ENCODE measurements at regions not wholly inside any gene's neighbourhood (a gene's known extent, or its start where the extent isn't known, plus 50 kb on each side); places are given as distances from the start of the nearest gene placed in this dataset.

DNA sequence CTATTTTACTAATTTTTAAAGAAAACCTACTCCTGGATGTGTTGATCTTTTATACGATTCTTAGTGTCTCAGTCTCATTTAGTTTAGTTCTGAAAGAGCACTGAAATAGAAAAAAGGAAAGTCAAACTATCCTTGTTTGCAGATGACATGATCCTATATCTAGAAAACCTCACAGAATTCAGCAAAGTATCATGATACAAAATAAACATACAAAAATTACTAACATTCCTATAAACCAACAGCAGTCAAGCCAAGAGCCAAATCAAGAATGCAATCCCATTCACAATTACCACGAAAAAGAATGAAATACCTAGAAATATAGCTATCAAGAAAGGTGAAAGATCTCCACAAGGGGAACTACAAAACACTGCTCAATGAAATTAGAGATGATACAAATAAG is 225.8 kb upstream of the CDH18 start:
- no peak for ATAC-seq
- no peak for TF ChIP-seq ZFP30 (CRISPR knock-in tag; IDR thresholded peaks at IDR 0.05)
- TF ChIP-seq ISL1 (CRISPR knock-in tag; IDR thresholded peaks at IDR 0.05) = no peak
- TF ChIP-seq ARNTL (CRISPR knock-in tag; IDR thresholded peaks at IDR 0.05; ENCODE audit: borderline replicate concordance, low read depth) = no peak
- TF ChIP-seq ZC3H10 (CRISPR knock-in tag; IDR thresholded peaks at IDR 0.05) = no peak
- no peak for TF ChIP-seq GLIS3 (CRISPR knock-in tag; IDR thresholded peaks at IDR 0.05)
- TF ChIP-seq PPARA (CRISPR knock-in tag; IDR thresholded peaks at IDR 0.05; ENCODE audit: borderline replicate concordance) = no peak
- TF ChIP-seq, protein P1, sequence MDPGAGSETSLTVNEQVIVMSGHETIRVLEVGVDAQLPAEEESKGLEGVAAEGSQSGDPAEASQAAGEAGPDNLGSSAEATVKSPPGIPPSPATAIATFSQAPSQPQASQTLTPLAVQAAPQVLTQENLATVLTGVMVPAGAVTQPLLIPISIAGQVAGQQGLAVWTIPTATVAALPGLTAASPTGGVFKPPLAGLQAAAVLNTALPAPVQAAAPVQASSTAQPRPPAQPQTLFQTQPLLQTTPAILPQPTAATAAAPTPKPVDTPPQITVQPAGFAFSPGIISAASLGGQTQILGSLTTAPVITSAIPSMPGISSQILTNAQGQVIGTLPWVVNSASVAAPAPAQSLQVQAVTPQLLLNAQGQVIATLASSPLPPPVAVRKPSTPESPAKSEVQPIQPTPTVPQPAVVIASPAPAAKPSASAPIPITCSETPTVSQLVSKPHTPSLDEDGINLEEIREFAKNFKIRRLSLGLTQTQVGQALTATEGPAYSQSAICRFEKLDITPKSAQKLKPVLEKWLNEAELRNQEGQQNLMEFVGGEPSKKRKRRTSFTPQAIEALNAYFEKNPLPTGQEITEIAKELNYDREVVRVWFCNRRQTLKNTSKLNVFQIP (CRISPR knock-in tag; IDR thresholded peaks at IDR 0.05; ENCODE audit: borderline replicate concordance, low read depth) = no peak
- TF ChIP-seq RARB (CRISPR knock-in tag; IDR thresholded peaks at IDR 0.05) = no peak
- TF ChIP-seq TCF4 (CRISPR knock-in tag; IDR thresholded peaks at IDR 0.05; ENCODE audit: borderline replicate concordance) = no peak
- no peak for TF ChIP-seq CSDC2 (CRISPR knock-in tag; IDR thresholded peaks at IDR 0.05)
- TF ChIP-seq, protein P2, sequence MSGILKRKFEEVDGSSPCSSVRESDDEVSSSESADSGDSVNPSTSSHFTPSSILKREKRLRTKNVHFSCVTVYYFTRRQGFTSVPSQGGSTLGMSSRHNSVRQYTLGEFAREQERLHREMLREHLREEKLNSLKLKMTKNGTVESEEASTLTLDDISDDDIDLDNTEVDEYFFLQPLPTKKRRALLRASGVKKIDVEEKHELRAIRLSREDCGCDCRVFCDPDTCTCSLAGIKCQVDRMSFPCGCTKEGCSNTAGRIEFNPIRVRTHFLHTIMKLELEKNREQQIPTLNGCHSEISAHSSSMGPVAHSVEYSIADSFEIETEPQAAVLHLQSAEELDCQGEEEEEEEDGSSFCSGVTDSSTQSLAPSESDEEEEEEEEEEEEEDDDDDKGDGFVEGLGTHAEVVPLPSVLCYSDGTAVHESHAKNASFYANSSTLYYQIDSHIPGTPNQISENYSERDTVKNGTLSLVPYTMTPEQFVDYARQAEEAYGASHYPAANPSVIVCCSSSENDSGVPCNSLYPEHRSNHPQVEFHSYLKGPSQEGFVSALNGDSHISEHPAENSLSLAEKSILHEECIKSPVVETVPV (CRISPR knock-in tag; IDR thresholded peaks at IDR 0.05) = no peak
- TF ChIP-seq ZFP3 (CRISPR knock-in tag; IDR thresholded peaks at IDR 0.05) = no peak
- no peak for TF ChIP-seq OSR1 (CRISPR knock-in tag; IDR thresholded peaks at IDR 0.05)
- TF ChIP-seq SNAI2 (CRISPR knock-in tag; IDR thresholded peaks at IDR 0.05) = no peak
- TF ChIP-seq, protein P3, sequence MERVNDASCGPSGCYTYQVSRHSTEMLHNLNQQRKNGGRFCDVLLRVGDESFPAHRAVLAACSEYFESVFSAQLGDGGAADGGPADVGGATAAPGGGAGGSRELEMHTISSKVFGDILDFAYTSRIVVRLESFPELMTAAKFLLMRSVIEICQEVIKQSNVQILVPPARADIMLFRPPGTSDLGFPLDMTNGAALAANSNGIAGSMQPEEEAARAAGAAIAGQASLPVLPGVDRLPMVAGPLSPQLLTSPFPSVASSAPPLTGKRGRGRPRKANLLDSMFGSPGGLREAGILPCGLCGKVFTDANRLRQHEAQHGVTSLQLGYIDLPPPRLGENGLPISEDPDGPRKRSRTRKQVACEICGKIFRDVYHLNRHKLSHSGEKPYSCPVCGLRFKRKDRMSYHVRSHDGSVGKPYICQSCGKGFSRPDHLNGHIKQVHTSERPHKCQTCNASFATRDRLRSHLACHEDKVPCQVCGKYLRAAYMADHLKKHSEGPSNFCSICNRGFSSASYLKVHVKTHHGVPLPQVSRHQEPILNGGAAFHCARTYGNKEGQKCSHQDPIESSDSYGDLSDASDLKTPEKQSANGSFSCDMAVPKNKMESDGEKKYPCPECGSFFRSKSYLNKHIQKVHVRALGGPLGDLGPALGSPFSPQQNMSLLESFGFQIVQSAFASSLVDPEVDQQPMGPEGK (CRISPR knock-in tag; IDR thresholded peaks at IDR 0.05; ENCODE audit: borderline replicate concordance) = no peak

DNA sequence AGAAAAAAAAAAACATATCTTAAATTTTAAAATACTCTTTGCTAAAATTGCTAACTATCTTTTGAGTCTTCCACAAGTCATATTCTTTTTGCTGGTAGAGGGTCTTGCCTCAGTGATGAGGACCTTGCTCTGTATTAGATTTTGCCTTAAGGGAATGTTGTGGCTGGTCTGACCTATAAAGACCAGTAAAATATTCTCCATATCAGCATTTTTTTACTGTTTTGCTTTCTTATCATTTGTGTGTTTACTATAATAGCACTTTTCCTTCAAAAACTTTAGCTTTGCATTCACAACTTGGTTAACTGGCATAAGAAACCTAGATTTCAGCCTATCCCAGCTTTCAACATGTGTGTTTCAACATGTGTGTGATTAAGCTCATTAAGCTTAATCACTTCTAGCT is 224.7 kb upstream of the CDH18 start:
- TF ChIP-seq, protein P4, sequence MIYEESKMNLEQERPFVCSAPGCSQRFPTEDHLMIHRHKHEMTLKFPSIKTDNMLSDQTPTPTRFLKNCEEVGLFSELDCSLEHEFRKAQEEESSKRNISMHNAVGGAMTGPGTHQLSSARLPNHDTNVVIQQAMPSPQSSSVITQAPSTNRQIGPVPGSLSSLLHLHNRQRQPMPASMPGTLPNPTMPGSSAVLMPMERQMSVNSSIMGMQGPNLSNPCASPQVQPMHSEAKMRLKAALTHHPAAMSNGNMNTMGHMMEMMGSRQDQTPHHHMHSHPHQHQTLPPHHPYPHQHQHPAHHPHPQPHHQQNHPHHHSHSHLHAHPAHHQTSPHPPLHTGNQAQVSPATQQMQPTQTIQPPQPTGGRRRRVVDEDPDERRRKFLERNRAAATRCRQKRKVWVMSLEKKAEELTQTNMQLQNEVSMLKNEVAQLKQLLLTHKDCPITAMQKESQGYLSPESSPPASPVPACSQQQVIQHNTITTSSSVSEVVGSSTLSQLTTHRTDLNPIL (CRISPR knock-in tag; IDR thresholded peaks at IDR 0.05; ENCODE audit: low read depth) = no peak
- no peak for TF ChIP-seq RARB (CRISPR knock-in tag; IDR thresholded peaks at IDR 0.05)
- TF ChIP-seq SNAI2 (CRISPR knock-in tag; IDR thresholded peaks at IDR 0.05) = no peak
- no peak for TF ChIP-seq GLIS3 (CRISPR knock-in tag; IDR thresholded peaks at IDR 0.05)
- TF ChIP-seq, protein P5, sequence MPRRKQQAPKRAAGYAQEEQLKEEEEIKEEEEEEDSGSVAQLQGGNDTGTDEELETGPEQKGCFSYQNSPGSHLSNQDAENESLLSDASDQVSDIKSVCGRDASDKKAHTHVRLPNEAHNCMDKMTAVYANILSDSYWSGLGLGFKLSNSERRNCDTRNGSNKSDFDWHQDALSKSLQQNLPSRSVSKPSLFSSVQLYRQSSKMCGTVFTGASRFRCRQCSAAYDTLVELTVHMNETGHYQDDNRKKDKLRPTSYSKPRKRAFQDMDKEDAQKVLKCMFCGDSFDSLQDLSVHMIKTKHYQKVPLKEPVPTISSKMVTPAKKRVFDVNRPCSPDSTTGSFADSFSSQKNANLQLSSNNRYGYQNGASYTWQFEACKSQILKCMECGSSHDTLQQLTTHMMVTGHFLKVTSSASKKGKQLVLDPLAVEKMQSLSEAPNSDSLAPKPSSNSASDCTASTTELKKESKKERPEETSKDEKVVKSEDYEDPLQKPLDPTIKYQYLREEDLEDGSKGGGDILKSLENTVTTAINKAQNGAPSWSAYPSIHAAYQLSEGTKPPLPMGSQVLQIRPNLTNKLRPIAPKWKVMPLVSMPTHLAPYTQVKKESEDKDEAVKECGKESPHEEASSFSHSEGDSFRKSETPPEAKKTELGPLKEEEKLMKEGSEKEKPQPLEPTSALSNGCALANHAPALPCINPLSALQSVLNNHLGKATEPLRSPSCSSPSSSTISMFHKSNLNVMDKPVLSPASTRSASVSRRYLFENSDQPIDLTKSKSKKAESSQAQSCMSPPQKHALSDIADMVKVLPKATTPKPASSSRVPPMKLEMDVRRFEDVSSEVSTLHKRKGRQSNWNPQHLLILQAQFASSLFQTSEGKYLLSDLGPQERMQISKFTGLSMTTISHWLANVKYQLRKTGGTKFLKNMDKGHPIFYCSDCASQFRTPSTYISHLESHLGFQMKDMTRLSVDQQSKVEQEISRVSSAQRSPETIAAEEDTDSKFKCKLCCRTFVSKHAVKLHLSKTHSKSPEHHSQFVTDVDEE (CRISPR knock-in tag; IDR thresholded peaks at IDR 0.05) = no peak
- no peak for TF ChIP-seq ISL1 (CRISPR knock-in tag; IDR thresholded peaks at IDR 0.05)
- no peak for TF ChIP-seq OSR1 (CRISPR knock-in tag; IDR thresholded peaks at IDR 0.05)
- TF ChIP-seq BACH2 (CRISPR knock-in tag; IDR thresholded peaks at IDR 0.05; ENCODE audit: borderline replicate concordance) = no peak
- no peak for TF ChIP-seq PPARA (CRISPR knock-in tag; IDR thresholded peaks at IDR 0.05; ENCODE audit: borderline replicate concordance)
- TF ChIP-seq, protein P3 (CRISPR knock-in tag; IDR thresholded peaks at IDR 0.05; ENCODE audit: borderline replicate concordance) = no peak
- no peak for TF ChIP-seq TOX (CRISPR knock-in tag; IDR thresholded peaks at IDR 0.05; ENCODE audit: borderline replicate concordance)
- no peak for TF ChIP-seq ZNF565 (CRISPR knock-in tag; conservative IDR thresholded peaks at IDR 0.05; ENCODE audit: low read depth)
- ATAC-seq = no peak

Measured in SK-N-SH treated with all-trans-retinoic acid at 6 μM for 48 hours (cell line).